ENCODE measurements at regions not wholly inside any gene's neighbourhood (a gene's known extent, or its start where the extent isn't known, plus 50 kb on each side); places are given as distances from the start of the nearest gene placed in this dataset.
"Not testable (repeated sequence)": the region's sequence is repeated elsewhere in the genome, so short reads cannot be mapped to it uniquely, and the experiment has no call there.

- DNase-seq: no peak
These were observed 260.4 kb downstream of the DEPDC1B start for GRCh38 chr5:60439552-60439951.

- no peak for DNase-seq
These were observed 262.7 kb downstream of the DEPDC1B start for GRCh38 chr5:60437308-60437707.

- DNase-seq: no peak
These were observed 263.4 kb downstream of the DEPDC1B start for GRCh38 chr5:60436518-60436917.

- DNase-seq: no peak
These were observed 264.2 kb downstream of the DEPDC1B start for GRCh38 chr5:60435808-60436207.

- not testable (repeated sequence) for DNase-seq
These were observed 273.8 kb downstream of the DEPDC1B start for GRCh38 chr5:60426189-60426588.

GRCh38 chr5:60420773-60421172 is 279.2 kb downstream of the DEPDC1B start:
- DNase-seq: not testable (repeated sequence)

- DNase-seq: no peak
These were observed 282.3 kb downstream of the DEPDC1B start for GRCh38 chr5:60417500-60418181.

- DNase-seq: no peak
These were observed 284.5 kb downstream of the DEPDC1B start for GRCh38 chr5:60415443-60415842.

- no peak for DNase-seq
These were observed 289.5 kb downstream of the DEPDC1B start for GRCh38 chr5:60410427-60410826.

GRCh38 chr5:60404171-60404570 is 295.8 kb downstream of the DEPDC1B start:
- no peak for DNase-seq

GRCh38 chr5:60403343-60404006 is 296.5 kb downstream of the DEPDC1B start:
- no peak for DNase-seq

GRCh38 chr5:60402161-60402785 is 297.7 kb downstream of the DEPDC1B start:
- DNase-seq: no peak

GRCh38 chr5:60401526-60401925 is 298.4 kb downstream of the DEPDC1B start:
- no peak for DNase-seq

- no peak for DNase-seq
These were observed 300.5 kb downstream of the DEPDC1B start for GRCh38 chr5:60399507-60399906.

- no peak for DNase-seq
These were observed 304.1 kb downstream of the DEPDC1B start for GRCh38 chr5:60395712-60396329.

- no peak for DNase-seq
These were observed 312.9 kb downstream of the DEPDC1B start for GRCh38 chr5:60387051-60387440.

- no peak for DNase-seq
These were observed 313.4 kb downstream of the DEPDC1B start for GRCh38 chr5:60386436-60387050.

GRCh38 chr5:60382716-60383115 is 317.2 kb downstream of the DEPDC1B start:
- DNase-seq: no peak

- no peak for DNase-seq
These were observed 320.1 kb downstream of the DEPDC1B start for GRCh38 chr5:60379907-60380306.

GRCh38 chr5:60377826-60378225 is 322.1 kb downstream of the DEPDC1B start:
- no peak for DNase-seq

- no peak for DNase-seq
These were observed 323.1 kb downstream of the DEPDC1B start for GRCh38 chr5:60376860-60377259.

- no peak for DNase-seq
These were observed 325.6 kb downstream of the DEPDC1B start for GRCh38 chr5:60374409-60374808.

- no peak for DNase-seq
These were observed 327.2 kb downstream of the DEPDC1B start for GRCh38 chr5:60372786-60373185.
